ENCODE measurements at regions not wholly inside any gene's neighbourhood (a gene's known extent, or its start where the extent isn't known, plus 50 kb on each side); places are given as distances from the start of the nearest gene placed in this dataset.

DNA sequence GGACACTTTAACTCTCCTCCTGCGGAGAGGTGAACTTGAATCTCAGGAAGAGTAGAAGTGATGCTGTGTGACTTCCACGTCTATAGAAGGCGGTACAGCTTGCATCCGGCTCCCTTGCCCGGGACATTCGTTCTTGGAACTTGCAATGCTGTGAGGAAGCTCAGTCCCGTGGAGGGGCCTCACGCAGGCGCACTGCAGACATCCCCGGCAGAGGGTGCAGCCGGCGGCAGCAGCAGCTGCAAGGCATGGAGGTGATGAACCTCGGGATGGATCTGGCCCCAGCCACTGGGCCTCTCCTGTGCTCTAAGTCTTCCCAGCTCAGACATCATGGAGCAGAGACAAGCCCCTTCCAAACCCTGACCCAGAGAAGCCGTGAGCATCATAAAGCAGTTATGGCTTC lies 61.8 kb upstream of the SOD1 start:
- TF ChIP-seq, protein P1, sequence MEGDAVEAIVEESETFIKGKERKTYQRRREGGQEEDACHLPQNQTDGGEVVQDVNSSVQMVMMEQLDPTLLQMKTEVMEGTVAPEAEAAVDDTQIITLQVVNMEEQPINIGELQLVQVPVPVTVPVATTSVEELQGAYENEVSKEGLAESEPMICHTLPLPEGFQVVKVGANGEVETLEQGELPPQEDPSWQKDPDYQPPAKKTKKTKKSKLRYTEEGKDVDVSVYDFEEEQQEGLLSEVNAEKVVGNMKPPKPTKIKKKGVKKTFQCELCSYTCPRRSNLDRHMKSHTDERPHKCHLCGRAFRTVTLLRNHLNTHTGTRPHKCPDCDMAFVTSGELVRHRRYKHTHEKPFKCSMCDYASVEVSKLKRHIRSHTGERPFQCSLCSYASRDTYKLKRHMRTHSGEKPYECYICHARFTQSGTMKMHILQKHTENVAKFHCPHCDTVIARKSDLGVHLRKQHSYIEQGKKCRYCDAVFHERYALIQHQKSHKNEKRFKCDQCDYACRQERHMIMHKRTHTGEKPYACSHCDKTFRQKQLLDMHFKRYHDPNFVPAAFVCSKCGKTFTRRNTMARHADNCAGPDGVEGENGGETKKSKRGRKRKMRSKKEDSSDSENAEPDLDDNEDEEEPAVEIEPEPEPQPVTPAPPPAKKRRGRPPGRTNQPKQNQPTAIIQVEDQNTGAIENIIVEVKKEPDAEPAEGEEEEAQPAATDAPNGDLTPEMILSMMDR (IDR thresholded peaks at IDR 0.05; ENCODE audit: low read depth, low read length, missing control alignments): no peak
- no peak overlapping the region for H3K4me3 ChIP-seq (ENCODE audit: low read depth, low read length)
- in situ Hi-C loops (cut with HindIII; ENCODE audit: low sequenced_read_pairs): no loop called here
- DNase-seq (ENCODE audit: low read depth): no peak

DNA sequence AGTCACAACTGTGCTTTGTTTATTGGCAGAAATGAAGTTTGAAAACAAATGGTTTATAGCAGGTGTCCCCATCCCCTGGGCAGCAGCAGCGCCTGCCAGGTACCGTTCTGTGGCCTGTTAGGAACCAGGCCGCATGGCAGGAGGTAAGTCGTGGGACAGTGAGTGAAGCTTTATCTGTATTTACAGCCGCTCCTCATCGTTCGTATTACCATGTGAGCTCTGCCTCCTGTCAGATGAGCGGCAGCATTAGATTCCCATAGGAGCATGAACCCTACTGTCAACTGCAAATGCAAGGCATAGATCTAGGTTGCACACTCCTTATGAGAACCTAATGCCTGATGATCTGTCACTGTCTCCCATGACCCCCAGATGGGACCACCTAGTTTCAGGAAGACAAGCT lies 63.4 kb upstream of the SOD1 start:
- H3K4me3 ChIP-seq (ENCODE audit: low read depth, low read length): no peak overlapping the region
- in situ Hi-C loops (cut with HindIII; ENCODE audit: low sequenced_read_pairs): no loop called here
- TF ChIP-seq, protein P1 (IDR thresholded peaks at IDR 0.05; ENCODE audit: low read depth, low read length, missing control alignments): no peak
- DNase-seq (ENCODE audit: low read depth): no peak

DNA sequence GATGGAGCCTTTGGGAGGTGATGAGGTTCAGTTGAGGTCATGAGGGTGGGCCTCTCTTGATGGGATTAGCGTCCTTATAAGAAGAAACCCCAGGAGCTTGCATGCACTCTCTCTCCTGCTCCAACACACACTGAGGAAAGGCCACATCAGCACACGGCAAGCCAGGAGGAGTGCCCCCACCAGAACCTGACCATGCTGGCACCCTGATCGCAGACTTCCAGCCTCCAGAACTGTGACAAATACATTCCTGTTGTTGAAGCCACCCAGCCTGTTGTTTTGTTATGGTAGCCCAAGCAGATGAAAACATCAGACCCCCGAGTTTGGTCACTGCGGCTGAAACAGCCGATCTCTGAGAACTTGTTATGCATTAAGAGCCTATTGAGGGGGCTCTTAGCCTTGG lies 64.8 kb upstream of the SOD1 start:
- in situ Hi-C loops (cut with HindIII; ENCODE audit: low sequenced_read_pairs): no loop called here
- DNase-seq (ENCODE audit: low read depth): no peak
- TF ChIP-seq, protein P1 (IDR thresholded peaks at IDR 0.05; ENCODE audit: low read depth, low read length, missing control alignments): no peak
- no peak overlapping the region for H3K4me3 ChIP-seq (ENCODE audit: low read depth, low read length)

DNA sequence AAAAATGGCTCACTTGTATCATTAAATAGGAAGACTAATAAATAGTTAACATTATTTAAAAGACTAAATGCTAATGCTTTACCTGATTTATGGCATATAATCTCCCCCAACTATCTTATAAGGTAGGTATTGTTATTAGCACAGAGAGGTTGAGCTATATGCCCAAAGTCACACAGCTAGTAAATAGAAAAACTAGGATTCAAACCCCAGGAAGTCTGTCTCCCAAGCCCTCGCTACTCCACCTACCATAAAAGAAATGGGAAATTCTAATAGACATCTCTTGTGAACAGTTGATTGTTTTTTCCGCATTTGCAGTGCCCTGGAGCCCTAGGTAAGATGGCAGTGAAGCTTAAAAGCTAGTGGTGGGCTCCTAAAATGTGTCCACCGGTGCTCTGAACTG lies 65.2 kb upstream of the SOD1 start:
- H3K4me3 ChIP-seq (ENCODE audit: low read depth, low read length): no peak overlapping the region
- in situ Hi-C loops (cut with HindIII; ENCODE audit: low sequenced_read_pairs): no loop called here
- TF ChIP-seq, protein P1 (IDR thresholded peaks at IDR 0.05; ENCODE audit: low read depth, low read length, missing control alignments): no peak
- no peak for DNase-seq (ENCODE audit: low read depth)

DNA sequence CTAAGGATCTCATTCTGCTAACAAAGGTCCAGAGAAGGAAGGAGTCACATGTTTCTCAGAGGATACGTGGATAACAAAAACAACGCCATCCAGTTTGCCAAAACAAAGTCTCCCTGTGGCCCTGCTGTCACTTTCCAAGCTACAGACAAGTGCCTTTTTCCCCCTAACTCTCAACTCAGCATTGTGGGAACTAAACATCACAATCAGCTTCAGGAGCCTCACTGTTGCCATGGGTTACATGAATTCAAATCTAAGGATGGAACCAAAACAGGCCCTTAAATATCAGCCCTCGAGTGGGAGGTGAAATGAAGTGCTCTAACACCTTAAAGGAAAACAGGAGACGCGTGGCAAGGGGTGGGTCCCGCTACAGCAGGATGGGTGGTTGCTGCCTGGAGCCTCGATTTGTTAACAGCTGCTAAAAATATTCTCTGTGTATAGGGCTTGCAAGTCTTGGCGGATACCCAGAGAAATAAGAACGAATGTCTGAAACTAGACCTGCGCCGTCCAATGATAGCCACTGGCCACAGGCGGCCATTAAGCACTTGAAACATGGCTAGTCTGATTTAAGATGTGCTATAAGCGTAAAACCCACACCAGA lies 66.4 kb upstream of the SOD1 start:
- in situ Hi-C loops (cut with HindIII; ENCODE audit: low sequenced_read_pairs): no loop called here
- no peak for DNase-seq (ENCODE audit: low read depth)
- TF ChIP-seq, protein P1 (IDR thresholded peaks at IDR 0.05; ENCODE audit: low read depth, low read length, missing control alignments): no peak
- no peak overlapping the region for H3K4me3 ChIP-seq (ENCODE audit: low read depth, low read length)

DNA sequence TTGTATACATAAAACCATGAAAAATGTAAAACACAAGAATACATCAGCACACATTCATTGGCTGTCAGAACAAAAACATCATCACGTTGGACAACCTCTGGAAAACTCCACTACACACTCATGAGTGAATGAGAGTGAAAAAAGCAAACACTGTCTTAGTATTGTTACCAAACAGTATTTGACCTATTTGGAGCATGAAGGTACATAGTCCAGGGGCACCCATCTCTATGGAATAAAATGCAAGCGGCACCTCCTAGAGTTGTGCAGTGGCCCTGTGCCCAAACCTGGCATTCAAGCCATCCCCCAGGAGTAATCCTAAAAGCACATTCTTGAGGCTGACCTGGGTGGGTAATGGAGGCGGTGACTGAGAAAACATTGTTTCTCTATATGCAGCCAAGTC lies 67.0 kb upstream of the SOD1 start:
- TF ChIP-seq, protein P1 (IDR thresholded peaks at IDR 0.05; ENCODE audit: low read depth, low read length, missing control alignments): no peak
- DNase-seq (ENCODE audit: low read depth): no peak
- H3K4me3 ChIP-seq (ENCODE audit: low read depth, low read length): no peak overlapping the region
- in situ Hi-C loops (cut with HindIII; ENCODE audit: low sequenced_read_pairs): no loop called here

Data from astrocyte of the cerebellum (primary cell).